Retina (tissue), 1 donor: ENCODE measurements at regions not wholly inside any gene's neighbourhood (a gene's known extent, or its start where the extent isn't known, plus 50 kb on each side); places are given as distances from the start of the nearest gene placed in this dataset.

ENCODE experiments used
- DNase-seq: peaks from one replicate; pipeline ENCODE4 v3.0.0-alpha.2; 2016

DNA sequence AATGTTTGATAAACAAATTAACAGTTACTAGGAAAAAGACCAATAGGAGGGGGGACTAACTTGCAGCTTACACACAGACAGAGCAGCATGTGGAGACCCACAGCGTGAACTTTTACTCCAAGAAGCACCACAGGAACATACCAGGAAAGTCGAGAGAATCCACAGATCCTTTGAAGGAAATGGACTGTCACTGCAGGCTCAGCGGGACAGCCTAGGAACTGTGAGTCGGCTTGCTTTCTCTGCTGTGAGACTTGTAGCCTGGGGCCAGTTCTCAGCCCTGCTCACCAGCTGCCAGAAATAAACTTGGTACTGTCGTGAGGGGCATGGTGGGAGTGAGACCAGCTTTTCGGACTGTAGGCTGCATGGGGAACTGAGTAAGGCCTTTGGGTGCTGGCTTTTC is 1211.5 kb downstream of the PCDH17 start:
- DNase-seq: no peak

GRCh38 chr13:58843567-58843966 is 1212.0 kb downstream of the PCDH17 start:
- DNase-seq: no peak

GRCh38 chr13:58850161-58850560 is 1218.6 kb downstream of the PCDH17 start:
- no peak for DNase-seq

DNA sequence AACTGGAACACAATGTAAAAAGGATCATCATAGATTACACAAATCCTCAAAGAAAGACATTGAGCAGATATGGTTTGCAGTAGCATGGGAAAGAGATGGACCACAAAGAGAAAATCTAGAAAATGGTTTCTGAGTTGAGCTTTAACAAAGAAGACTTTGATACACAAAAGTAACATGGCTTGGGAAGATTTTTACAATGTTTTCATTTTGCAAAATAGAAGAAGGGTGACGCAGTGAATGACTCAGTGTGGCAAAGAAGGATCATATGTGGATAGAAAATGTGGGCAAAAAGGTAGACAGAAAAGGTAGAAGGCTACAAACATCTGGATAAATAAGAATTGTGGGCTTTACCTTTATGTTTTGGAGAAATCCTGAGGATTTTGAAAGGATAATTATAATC is 1220.5 kb downstream of the PCDH17 start:
- DNase-seq: no peak

DNA sequence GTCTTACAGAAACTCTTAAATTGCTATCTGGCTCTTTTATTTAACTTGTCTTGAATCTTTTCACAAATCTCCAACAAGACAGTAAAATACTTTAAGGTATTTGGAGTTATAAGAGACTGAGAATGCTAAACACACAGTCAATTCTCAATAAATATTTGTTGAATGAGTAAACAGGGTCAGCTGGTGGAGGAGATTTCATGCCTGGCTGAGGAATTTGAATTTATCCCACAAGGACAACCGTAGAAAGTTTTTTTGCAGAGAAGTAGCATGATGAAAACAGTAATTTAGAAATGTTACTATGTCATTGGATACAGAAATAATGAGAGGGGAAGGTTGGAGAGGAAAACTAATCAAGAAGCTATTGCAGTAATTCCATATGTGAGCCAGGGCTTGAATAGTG is 1223.7 kb downstream of the PCDH17 start:
- DNase-seq: no peak

- no peak for DNase-seq
Measured at GRCh38 chr13:58858870-58859371, 1227.4 kb downstream of the PCDH17 start.

- no peak for DNase-seq
Measured at GRCh38 chr13:58865286-58865685, 1233.7 kb downstream of the PCDH17 start.

- DNase-seq: no peak
Measured at GRCh38 chr13:58869566-58869965, 1238.0 kb downstream of the PCDH17 start.

DNA sequence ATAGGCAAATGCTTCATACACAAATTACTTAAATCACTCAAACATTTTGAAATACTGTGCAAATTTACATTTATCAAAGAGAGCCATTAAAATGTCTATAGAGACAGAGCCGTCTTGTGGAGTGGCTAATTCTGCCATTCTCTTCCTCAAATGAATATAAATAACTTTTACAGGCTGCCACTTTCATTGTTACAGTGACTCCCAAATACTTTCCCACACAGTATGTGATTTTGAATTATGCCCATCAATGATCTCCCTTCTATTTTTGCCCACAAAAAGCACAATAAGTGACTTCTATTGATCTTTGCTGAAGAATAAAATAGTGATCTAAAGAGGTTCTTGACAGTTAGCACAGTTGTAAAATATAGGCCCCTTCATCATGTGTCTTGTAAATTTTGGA is 1244.9 kb downstream of the PCDH17 start:
- no peak for DNase-seq

DNA sequence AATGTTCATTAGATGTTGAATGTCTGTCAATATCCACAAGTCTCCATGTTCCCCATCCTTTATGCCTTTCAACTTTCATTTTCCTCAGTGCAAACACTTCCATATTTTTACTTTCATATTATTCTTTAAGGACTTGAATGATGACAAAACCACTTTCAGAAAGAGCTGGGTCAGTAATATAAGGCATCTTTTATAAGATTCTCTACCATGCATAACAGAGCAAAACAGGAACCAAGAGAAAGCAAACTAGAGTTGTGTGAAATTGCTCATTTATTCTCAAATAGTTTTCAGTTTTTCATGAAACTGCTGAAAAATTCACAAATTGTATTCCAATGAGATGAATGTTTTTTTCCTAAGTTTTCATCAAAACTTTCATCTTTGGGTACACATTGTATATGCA is 1247.6 kb downstream of the PCDH17 start:
- DNase-seq: no peak

GRCh38 chr13:58882516-58882915 is 1251.0 kb downstream of the PCDH17 start:
- no peak for DNase-seq

DNA sequence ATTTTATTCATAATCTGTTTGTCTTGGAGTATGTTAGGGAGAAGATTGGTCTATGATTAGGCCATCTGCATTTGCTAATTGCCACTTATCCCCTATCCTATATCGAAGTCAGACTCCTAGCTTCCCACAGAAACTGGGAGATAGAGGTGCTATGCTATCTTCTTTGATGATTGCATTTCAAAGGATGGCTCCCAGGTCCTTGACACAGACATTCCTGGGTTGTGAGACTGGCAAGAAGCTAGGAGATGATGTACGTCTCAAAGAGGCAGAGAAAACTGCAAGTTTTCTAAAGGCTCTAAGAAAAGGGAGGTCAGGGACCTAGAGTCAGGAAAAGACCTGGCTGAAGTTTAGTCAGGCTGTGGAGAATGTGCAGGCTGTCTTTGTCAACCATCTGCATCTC is 1251.9 kb downstream of the PCDH17 start:
- DNase-seq: no peak

DNA sequence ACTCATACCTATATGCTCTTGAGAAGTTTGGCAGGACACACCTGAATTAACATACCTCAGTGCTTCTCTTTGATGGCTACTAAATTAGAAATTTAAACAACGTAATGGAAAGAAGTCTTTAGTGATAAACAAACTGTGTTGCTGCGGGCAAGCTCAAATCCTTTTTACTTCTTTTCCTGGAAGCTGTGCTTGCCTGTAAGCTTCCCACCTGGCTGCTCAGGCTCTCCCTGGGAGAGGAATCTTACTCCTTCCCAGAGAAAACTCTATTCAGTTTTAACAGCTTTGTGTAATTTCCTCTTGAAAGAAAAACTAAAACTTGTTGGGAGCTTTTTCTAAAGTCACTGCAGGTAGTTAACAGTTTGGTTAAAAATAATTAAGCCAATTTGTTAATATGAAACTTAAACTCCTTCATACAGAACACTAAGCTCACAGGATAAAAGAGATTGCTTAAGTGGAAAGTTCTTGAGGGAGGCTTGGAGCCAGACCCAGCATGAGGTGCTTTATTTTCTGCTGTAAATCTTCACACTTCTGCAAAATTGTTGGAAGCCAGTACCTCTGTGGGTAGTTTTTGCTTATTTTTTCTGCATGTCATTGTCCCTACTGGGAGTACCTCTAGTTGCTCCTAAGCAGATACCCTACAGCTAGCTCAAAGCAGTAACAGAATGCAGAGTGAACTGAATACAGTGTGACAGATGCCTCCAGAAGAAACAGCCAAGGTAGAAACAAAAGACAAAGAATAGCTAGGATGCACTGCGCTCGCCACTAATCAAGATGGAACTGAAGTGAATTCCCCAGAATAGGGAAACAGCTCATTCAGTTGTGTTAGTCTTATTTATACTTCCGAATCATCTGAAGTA is 1253.0 kb downstream of the PCDH17 start:
- peak; percentile 8 for DNase-seq

GRCh38 chr13:58889474-58889873 is 1257.9 kb downstream of the PCDH17 start:
- no peak for DNase-seq

DNA sequence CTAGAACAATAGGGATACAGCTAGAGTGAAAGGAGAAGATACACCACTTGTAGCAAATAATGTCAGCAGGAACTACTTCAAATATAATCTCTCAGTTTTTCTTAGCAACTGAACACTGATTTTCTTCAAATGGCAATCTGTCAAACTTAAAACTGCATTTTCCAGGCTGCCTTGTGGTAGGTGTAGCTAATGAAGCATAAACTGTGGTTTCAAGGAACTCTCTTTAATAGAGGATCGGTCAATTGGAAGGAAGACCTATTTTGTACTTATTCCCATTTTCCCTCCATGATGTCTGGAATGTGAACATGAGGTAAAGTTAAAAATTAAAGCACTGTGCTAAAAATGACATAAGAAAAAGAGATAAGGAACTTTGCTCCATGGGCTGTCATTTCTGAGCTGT is 1261.9 kb downstream of the PCDH17 start:
- no peak for DNase-seq

GRCh38 chr13:58906329-58907007 is 1257.3 kb downstream of the DIAPH3 start:
- DNase-seq: no peak

- no peak for DNase-seq
Measured at GRCh38 chr13:58907347-58907746, 1256.4 kb downstream of the DIAPH3 start.

DNA sequence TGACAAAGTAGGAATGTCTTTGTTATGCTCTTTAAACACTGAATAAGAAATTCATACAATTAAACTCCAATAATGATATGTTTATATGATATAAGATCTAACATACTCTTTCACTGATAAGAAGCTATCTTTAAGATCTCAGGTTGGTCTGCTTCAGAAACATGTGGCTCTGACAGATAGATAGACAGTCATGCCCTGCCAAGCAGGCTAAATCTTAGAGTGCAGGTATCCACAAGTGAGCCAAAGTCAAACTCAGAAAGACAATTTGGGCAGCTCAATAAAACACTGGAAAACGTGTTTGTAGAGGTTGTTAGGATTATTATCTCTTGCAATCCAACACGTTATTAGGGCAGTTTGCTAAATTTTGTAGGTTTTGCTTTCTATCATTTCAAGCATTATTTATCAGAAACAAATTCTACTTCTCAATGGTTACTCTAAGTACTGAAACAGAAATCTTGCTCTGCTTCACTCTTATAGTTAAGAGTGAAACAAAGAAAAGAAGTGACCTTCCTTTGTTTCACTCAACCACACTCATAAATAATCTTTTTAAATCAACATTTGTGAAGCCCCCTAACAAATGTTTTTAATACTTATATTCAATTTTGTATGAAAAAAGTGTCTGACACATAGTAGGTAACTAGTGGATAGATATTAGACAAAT is 1255.6 kb downstream of the DIAPH3 start:
- DNase-seq: no peak

GRCh38 chr13:58919551-58919950 is 1244.2 kb downstream of the DIAPH3 start:
- no peak for DNase-seq

DNA sequence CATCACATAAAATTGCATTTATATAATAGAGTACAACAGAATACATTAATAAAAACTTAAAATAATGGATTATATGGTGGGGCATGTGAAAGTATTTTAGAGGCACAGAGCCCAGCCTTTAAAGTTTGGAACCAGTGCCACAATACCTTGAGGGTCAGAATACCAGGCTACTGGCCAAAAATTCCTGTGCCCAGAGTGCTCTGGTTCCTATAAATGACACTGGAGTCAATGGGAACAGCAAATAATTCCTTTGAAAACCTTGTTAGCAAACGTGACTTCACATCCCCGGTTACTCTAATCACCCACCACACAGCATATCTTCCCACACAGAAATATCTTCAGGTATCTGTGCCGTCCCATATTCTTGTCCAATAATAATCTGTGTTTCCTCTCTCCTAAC is 1242.6 kb downstream of the DIAPH3 start:
- DNase-seq: no peak

GRCh38 chr13:58926858-58927257 is 1236.9 kb downstream of the DIAPH3 start:
- no peak for DNase-seq

DNA sequence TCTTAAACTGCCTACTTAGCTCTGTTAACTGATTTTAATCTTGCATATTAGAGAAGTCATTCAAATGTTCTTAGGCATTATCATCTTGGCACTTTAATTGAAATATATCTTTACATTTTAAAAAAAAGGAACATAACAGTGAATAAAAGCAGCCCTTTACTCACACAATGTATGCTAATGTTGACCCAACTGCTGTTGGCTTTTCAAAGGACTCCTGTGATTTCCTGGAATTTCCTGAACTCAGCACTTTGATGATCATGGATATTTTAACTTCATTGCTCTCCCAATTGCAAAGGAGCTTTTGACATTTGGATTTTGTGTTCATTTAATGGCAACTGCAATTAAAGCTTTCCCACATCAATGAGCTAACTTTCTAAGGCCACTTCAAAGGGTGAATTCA is 1230.3 kb downstream of the DIAPH3 start:
- no peak for DNase-seq

GRCh38 chr13:58935689-58936088 is 1228.0 kb downstream of the DIAPH3 start:
- no peak for DNase-seq

- no peak for DNase-seq
Measured at GRCh38 chr13:58946274-58946673, 1217.5 kb downstream of the DIAPH3 start.
